ENCODE measurements at regions not wholly inside any gene's neighbourhood (a gene's known extent, or its start where the extent isn't known, plus 50 kb on each side); places are given as distances from the start of the nearest gene placed in this dataset.
"Not testable (repeated sequence)": the region's sequence is repeated elsewhere in the genome, so short reads cannot be mapped to it uniquely, and the experiment has no call there.

DNA sequence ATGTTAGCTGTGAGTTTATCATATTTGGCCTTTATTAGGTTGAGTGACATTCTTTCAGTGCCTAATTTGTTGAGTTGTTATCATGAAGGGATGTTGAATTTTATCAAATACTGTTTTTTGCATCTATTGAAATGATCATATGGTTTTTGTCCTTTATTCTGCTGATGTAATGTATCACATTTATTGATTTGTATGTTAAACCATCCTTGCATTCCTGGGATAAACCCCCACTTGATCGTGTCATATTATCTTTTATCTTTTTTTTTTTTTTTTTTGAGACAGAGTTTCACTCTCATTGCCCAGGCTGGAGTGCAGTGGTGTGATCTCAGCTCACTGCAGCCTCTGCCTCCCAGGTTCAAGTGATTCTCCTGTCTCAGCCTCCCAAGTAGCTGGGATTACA, 51.9 kb upstream of the MFGE8 start:
- H3K36me3 Mint-ChIP-seq; ATAC-seq (replicated peaks); DNase-seq; H3K27me3 Mint-ChIP-seq; H3K27ac Mint-ChIP-seq; H3K4me3 Mint-ChIP-seq; H3K4me1 Mint-ChIP-seq: not testable (repeated sequence)
- peaks cover 26 to 27% of the 10 kb centered on the region in 2 donors for H3K9me3 Mint-ChIP-seq

DNA sequence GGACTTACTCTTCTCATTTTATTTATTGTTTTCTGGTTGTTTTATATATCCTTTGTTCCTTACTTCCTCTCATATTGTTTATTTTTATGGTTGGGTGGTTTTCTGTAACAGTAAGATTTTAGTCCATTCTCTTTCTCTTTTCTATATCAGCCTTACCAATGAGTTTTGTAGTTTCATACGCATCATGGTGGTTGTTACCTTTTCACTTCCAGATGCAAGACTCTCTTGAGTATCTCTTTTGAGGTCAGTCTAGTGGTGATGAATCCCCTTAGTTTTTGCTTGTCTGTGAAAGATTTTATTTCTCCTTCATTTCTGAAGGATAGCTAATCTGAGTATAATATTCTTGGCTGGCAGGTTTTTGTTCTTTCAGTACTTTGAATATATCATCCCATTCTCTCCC, 57.1 kb upstream of the MFGE8 start:
- H3K4me3 Mint-ChIP-seq: no peak overlapping the region
- no peak for ATAC-seq (replicated peaks)
- no peak for DNase-seq
- H3K4me1 Mint-ChIP-seq: no peaks in the 10 kb centered on the region
- peaks cover 14 to 24% of the 10 kb centered on the region in 2 donors for H3K27me3 Mint-ChIP-seq
- peaks cover 22% of the 10 kb centered on the region in 2 donors for H3K9me3 Mint-ChIP-seq
- H3K27ac Mint-ChIP-seq: no peak overlapping the region
- peaks cover 2 to 14% of the 10 kb centered on the region in 2 donors for H3K36me3 Mint-ChIP-seq

DNA sequence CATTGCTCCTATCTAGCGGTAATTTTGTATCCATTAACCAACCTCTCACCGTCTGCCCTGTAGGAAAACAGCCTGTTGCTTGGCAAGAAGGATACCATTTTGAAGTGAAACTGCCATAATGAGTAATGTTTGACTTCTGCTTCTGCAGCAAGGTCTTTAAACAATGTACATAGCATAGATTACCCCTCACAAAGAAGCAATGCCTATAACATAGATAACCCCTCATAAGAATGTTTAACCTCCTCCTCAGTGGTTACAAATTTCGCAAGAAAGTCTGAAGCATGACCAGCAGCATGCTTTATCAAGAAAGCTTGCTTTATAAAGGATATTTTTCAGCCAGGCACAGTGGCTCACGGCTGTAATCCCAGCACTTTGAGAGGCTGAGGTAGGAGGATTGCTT, 61.2 kb upstream of the MFGE8 start:
- Mint-ChIP-seq H3K4me3 (no peak overlapping the region), H3K27ac (no peak overlapping the region), H3K9me3 (peaks cover 14% of the 10 kb centered on the region in 2 donors), H3K36me3 (peaks cover 0 to 10% of the 10 kb centered on the region in 2 donors), H3K4me1 (no peaks in the 10 kb centered on the region), H3K27me3 (peaks cover 29 to 30% of the 10 kb centered on the region in 2 donors)
- DNase-seq: no peak
- no peak for ATAC-seq (replicated peaks)

DNA sequence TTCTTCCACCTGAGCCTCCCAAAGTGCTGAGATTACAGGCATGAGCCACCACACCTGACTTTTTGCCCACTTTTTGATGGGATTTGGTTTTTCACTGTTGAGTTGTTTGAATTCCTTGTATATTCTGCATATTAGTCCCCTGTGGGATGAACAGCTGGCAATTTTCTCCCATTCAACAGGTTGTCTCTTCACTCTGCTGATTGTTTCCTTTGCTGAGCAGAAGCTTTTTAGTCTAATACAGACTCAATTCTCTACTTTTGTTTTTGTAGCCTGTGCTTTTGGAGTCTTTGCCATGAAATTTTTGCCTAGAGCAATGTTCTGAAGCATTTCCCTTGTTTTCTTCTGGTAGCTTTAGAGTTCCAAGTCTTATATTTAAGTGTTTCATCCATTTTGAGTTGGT, 62.7 kb upstream of the MFGE8 start:
- H3K27me3 Mint-ChIP-seq: peaks cover 17 to 22% of the 10 kb centered on the region in 2 donors
- no peak overlapping the region for H3K4me3 Mint-ChIP-seq
- no peak overlapping the region for H3K27ac Mint-ChIP-seq
- ATAC-seq (replicated peaks) (no peak), DNase-seq (no peak)
- H3K4me1 Mint-ChIP-seq: no peaks in the 10 kb centered on the region
- H3K36me3 Mint-ChIP-seq: peaks cover 0 to 3% of the 10 kb centered on the region in 2 donors
- H3K9me3 Mint-ChIP-seq: peaks cover 2 to 5% of the 10 kb centered on the region in 2 donors

DNA sequence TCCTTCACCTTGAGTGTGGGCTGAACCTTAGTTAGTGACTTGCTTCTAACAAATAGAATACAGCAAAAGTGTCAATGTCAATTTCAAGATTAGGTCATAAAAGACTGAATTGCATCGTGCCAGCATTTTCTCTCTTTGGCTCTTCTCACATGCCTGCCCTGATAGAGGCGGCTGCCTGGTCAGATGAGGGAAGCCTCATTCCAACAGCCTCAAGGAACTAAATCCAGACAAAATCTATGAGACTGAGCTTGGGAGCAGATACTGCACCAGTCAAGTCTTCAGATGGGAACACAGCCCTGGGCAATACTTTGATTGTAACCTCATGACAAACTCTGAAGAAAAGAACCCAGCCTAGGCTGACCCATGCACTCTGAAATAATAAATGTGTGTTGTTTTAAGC, 63.5 kb upstream of the MFGE8 start:
- Mint-ChIP-seq H3K27ac (no peak overlapping the region), H3K9me3 (peaks cover 0 to 4% of the 10 kb centered on the region in 2 donors), H3K4me1 (no peaks in the 10 kb centered on the region), H3K36me3 (peaks cover 0 to 3% of the 10 kb centered on the region in 2 donors), H3K4me3 (no peak overlapping the region), H3K27me3 (peaks cover 14 to 22% of the 10 kb centered on the region in 2 donors)
- ATAC-seq (replicated peaks): no peak
- no peak for DNase-seq

DNA sequence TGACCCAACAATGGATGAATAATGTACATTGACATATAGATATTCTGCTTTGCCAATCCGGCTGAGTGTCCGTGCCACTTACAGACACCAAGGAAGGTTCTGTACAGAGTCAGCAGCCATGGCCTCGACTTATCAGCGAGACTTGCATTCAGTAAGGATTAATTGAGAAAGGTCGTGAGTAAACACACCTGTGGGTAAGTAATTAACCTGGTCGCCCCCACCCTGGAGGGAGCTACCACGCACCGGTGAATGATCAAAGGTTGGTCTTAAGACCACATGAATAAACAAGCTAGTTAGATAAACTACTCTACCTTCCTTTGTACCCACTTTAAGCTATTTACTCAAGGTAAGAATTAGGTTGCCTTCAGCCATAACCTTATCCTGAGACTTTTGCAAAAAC, 66.5 kb upstream of the MFGE8 start:
- DNase-seq (no peak), ATAC-seq (replicated peaks) (no peak)
- peaks cover 10 to 16% of the 10 kb centered on the region in 2 donors for H3K27me3 Mint-ChIP-seq
- peaks cover 8 to 12% of the 10 kb centered on the region in 2 donors for H3K4me1 Mint-ChIP-seq
- no peaks in the 10 kb centered on the region for H3K36me3 Mint-ChIP-seq
- no peak overlapping the region for H3K4me3 Mint-ChIP-seq
- H3K27ac Mint-ChIP-seq: no peak overlapping the region
- H3K9me3 Mint-ChIP-seq: peaks cover 0 to 1% of the 10 kb centered on the region in 2 donors

DNA sequence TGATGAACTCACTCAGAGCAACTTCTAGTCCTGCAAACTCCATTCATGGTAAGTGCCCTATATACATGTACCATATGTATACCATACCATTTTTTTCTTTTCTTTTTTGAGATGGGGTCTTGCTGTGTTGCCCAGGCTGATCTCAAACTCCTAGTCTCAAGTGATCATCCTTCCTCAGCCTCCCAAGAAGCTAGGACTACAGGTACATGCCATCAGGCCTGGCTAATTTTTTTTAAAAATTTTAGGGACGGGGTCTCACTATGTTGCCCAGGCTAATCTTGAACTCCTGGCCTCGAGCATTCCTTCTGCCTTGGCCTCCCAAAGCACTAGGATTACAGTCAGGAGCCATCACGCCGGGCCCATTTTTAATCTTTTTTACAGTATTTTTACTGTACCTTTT, 67.3 kb upstream of the MFGE8 start:
- H3K4me3 Mint-ChIP-seq: no peak overlapping the region
- H3K4me1 Mint-ChIP-seq: peaks cover 8 to 12% of the 10 kb centered on the region in 2 donors
- H3K27ac Mint-ChIP-seq: no peak overlapping the region
- DNase-seq (no peak), ATAC-seq (replicated peaks) (no peak)
- H3K27me3 Mint-ChIP-seq: peaks cover 8 to 13% of the 10 kb centered on the region in 2 donors
- peaks cover 0 to 1% of the 10 kb centered on the region in 2 donors for H3K9me3 Mint-ChIP-seq
- no peaks in the 10 kb centered on the region for H3K36me3 Mint-ChIP-seq

DNA sequence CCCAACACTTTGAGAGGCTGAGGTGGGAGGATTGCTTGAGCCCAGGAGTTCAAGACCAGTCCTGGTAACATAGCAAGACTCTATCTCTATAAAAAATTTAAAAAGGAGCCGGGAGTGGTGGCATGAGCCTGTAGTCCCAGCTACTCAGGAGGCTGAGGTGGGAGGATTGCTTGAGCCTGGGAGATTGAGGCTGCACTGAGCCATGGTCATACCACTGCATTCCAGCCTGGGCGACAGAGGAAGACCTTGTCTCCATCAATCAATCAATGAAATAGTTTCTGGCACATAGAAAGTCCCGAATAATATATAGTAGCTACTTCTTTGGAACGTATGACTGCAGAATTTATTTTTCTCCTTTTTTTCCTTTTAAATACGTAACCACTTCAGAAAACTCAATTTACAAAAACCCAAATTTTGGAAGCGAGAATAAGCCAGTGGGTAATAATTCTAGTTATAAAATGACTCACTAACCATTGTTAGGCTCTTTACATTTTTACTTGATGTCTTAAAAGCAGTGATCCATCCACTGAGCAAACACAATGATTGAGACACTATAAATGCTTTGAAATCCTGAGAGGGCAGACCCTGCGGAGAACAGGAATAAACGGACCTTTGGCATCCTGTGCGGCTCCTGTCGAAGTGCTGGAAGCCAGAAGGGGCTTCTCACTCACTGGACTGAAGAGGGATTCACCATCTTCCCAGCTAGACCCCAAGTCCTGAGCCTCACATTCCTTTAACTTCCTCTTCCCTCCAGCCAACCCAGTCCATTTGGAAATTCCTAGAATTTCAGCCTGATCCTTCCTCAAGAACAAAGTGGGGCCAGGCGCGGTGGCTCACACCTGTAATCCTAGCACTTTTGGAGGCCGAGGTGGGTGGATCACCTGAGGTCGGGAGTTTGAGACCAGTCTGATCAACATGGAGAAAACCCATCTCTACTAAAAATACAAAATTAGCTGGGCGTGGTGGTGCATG, 68.4 kb upstream of the MFGE8 start:
- no peak for ATAC-seq (replicated peaks)
- no peak for DNase-seq
- H3K4me3 Mint-ChIP-seq: no peak overlapping the region
- H3K9me3 Mint-ChIP-seq: peaks cover 0 to under 1% of the 10 kb centered on the region in 2 donors
- no peak overlapping the region for H3K27ac Mint-ChIP-seq
- H3K27me3 Mint-ChIP-seq: peaks cover 0 to 3% of the 10 kb centered on the region in 2 donors
- H3K4me1 Mint-ChIP-seq: peaks cover 8 to 12% of the 10 kb centered on the region in 2 donors
- no peaks in the 10 kb centered on the region for H3K36me3 Mint-ChIP-seq

DNA sequence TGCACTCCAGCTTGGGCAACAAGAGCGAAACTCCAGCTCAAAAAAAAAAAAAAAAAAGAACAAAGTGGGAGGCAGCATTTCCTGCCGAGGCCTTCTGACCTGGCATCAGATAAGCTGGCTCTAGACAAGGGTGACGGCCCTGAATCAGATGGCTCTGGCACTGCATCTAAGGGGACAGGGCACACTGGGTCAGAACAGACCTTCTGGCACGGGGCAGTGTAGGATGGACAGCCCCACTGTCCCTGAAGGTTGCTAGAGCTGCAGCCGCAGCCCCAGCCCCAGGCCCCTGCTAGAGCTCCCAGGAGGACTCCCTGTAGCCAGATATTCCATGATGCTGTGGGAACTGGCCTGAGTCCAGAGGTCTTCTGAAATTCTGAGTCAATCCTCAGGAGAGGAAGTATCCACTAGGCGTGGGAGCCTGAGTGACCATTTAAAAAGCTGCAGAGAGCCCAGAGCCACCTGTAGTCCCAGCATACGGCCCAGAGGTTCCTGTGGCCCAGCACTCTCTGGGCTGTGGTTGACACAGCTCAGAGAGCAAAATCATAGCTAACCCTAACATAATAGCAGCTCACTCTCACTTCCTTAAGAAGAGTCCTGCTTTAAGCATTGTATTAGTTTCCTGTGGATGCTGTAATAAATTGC, 69.2 kb upstream of the MFGE8 start:
- Mint-ChIP-seq H3K27ac (no peak overlapping the region), H3K27me3 (peaks cover 2 to 6% of the 10 kb centered on the region in 2 donors), H3K4me1 (peaks cover 8 to 12% of the 10 kb centered on the region in 2 donors), H3K9me3 (no peaks in the 10 kb centered on the region), H3K36me3 (no peaks in the 10 kb centered on the region), H3K4me3 (no peak overlapping the region)
- peak; percentile 44 for DNase-seq
- peak; percentile 99 to 100 for ATAC-seq (replicated peaks)

DNA sequence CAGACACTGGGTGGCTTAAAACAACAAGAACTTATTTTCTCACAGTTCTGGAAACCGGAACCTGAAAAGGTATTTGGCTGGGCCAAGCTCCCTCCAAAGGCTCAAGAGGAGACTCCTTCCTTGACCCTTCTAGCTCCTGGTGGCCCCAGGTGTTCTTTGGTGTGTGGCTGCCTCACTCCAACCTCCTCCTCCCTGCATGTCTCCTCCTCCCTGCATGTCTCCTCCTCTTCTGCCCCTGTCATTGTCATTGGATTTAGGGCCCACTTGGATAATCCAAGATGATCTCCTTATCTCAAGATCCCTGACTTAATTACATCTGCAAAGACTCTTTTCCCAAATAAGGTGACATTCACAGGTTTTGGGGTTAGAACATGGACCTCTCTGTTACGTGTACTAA, 69.8 kb upstream of the MFGE8 start:
- H3K36me3 Mint-ChIP-seq: no peaks in the 10 kb centered on the region
- H3K4me3 Mint-ChIP-seq: no peak overlapping the region
- H3K27me3 Mint-ChIP-seq: peaks cover 7 to 11% of the 10 kb centered on the region in 2 donors
- peaks cover 8 to 12% of the 10 kb centered on the region in 2 donors for H3K4me1 Mint-ChIP-seq
- peak; percentile 24 to 25 for ATAC-seq (replicated peaks)
- H3K9me3 Mint-ChIP-seq: no peaks in the 10 kb centered on the region
- H3K27ac Mint-ChIP-seq: no peak overlapping the region
- no peak for DNase-seq

DNA sequence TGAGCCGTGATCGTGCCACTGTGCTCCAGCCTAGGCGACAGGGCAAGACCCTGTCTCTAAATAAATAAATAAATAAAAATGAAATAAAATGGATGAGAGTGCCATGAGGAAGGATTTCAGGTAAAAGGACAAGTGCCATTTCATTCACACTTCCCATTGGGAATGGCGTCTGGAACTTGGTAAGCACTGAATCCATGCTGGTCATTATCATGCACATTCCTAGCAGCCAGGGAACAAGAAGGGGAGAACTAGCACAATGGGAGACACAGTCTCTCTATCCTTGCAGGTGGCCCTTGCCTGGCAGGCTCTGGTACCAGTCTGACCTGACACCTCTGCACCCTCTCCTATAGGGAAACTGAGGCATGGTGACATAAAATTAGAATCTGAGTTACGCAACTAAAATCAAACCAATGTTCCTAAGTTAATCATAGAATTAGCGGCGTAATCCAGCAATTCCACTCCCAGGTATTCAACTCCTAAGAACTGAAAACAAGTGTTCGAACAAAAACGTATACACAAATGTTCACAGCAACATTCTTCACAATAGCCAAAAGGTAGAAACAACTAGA, 70.8 kb upstream of the MFGE8 start:
- Mint-ChIP-seq H3K27ac (no peak overlapping the region), H3K27me3 (peaks cover 8 to 11% of the 10 kb centered on the region in 2 donors), H3K36me3 (no peaks in the 10 kb centered on the region), H3K9me3 (no peaks in the 10 kb centered on the region), H3K4me3 (no peak overlapping the region), H3K4me1 (peaks cover 8 to 12% of the 10 kb centered on the region in 2 donors)
- no peak for ATAC-seq (replicated peaks)
- DNase-seq: no peak

DNA sequence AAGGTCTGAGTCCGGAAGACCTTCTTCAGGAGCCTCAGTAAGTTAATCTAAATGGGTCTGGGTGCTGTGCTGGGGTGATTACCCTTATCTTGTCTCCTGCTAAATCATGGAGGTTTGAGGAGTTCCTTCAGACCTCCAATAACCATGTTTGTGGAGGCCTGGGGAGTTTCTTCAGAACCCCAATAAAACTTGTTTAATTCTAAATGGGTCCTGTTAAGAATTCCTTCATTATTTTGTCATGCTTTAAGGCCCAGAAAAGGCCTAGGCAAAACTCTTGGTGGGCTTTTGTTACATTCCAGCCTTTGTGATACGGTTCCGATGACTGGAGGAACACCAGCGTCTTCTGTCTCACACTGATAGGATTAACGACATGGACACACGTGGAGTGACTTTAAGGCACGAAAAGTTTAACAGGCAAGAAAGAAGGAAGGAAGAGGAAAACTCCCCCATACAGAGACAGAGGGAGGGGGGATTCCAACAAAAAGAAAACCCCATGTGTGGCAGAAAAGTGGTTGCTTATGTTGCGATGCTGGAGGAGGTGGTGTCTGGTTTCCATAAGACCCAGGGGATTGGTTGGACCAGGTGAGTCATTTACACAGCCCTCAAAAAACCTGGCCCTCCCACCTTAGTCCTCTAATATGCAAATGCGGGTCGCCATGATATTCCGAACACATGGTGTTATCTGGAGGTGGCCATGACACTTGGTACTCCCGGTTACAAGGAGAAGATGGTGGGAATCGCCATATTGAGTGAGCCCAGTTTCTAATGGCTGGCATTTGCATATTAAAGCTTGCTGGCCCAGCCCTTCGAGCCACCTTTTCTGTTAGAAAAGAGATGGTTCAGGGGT, 72.6 kb upstream of the MFGE8 start:
- H3K9me3 Mint-ChIP-seq: no peaks in the 10 kb centered on the region
- DNase-seq (no peak), ATAC-seq (replicated peaks) (no peak)
- peaks cover 17 to 20% of the 10 kb centered on the region in 2 donors for H3K27me3 Mint-ChIP-seq
- peaks cover 8 to 12% of the 10 kb centered on the region in 2 donors for H3K4me1 Mint-ChIP-seq
- H3K36me3 Mint-ChIP-seq: no peaks in the 10 kb centered on the region
- H3K27ac Mint-ChIP-seq: no peak overlapping the region
- H3K4me3 Mint-ChIP-seq: no peak overlapping the region

DNA sequence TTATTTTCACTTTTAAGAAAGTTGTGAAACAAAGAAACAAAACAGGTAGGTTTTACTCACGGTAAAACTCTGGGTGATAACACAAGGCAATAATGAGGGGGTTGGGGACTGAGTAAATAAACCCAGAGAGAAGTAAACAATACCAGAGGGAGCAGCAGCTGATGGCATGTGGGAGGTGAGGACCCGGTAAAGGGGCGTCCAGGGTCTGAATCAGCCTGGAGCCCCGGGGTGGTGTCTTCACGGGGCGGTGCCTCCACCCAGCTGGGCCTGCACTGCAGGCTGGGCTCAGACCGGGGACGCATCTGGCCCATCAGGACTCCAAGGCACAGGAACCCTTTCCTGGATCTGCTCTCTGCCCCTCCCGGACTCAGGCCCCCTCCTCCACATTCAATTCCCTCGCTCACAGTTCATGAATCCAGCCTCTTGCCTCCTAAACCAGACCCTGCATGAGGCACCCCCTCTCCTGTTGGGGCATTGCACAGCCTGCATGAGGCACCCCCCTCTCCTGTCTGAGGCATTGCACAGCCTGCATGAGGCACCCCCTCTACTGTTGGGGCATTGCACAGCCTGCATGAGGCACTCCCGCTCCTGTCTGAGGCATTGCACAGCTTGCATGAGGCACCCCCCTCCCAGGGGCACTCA, 73.9 kb upstream of the MFGE8 start:
- no peaks in the 10 kb centered on the region for H3K36me3 Mint-ChIP-seq
- H3K27ac Mint-ChIP-seq: no peak overlapping the region
- no peak overlapping the region for H3K4me3 Mint-ChIP-seq
- peaks cover 21 to 24% of the 10 kb centered on the region in 2 donors for H3K27me3 Mint-ChIP-seq
- DNase-seq (no peak), ATAC-seq (replicated peaks) (no peak)
- H3K9me3 Mint-ChIP-seq: no peaks in the 10 kb centered on the region
- H3K4me1 Mint-ChIP-seq: peaks cover 8 to 12% of the 10 kb centered on the region in 2 donors
